IgD-negative memory B cell (primary cell): ENCODE measurements at regions not wholly inside any gene's neighbourhood (a gene's known extent, or its start where the extent isn't known, plus 50 kb on each side); places are given as distances from the start of the nearest gene placed in this dataset.

ENCODE experiments used
- H3K27ac Mint-ChIP-seq, 3 donors: one replicate each; pipeline ENCODE4 v1.8.0; 2020 to 2022; ENCODE audit warnings: mild to moderate bottlenecking in 3 of 3, mixed read lengths in 3 of 3, moderate library complexity in 1 of 3
- H3K27me3 Mint-ChIP-seq: one replicate; pipeline ENCODE4 v1.8.0; 2021; ENCODE audit warnings: mixed read lengths
- H3K36me3 Mint-ChIP-seq: one replicate; pipeline ENCODE4 v1.8.0; 2020; ENCODE audit warnings: mild to moderate bottlenecking, mixed read lengths
- H3K4me1 Mint-ChIP-seq, 3 donors: one replicate each; pipeline ENCODE4 v1.8.0; 2020 to 2022; ENCODE audit warnings: mixed read lengths in 3 of 3, mild to moderate bottlenecking in 1 of 3
- H3K4me3 Mint-ChIP-seq, 4 donors: one replicate each; pipeline ENCODE4 v1.8.0; 2020 to 2022; ENCODE audit warnings: mild to moderate bottlenecking in 4 of 4, mixed read lengths in 4 of 4, moderate library complexity in 3 of 4
- H3K9me3 Mint-ChIP-seq, 3 donors: one replicate each; pipeline ENCODE4 v1.8.0; 2020 to 2021; ENCODE audit warnings: mixed read lengths in 3 of 3, mild to moderate bottlenecking in 1 of 3

GRCh38 chr5:3276896-3277295, 318.7 kb upstream of the IRX1 start:
- Mint-ChIP-seq H3K36me3 (no peaks in the 10 kb centered on the region), H3K4me1 (peaks cover 0 to 1% (median 0%) of the 10 kb centered on the region in 3 donors), H3K27ac (no peak overlapping the region), H3K4me3 (no peak overlapping the region), H3K27me3 (no peaks in the 10 kb centered on the region), H3K9me3 (peaks cover 2 to 7% (median 4%) of the 10 kb centered on the region in 3 donors)

- H3K27me3 Mint-ChIP-seq, result no peaks in the 10 kb centered on the region
- no peak overlapping the region for H3K27ac Mint-ChIP-seq
- no peaks in the 10 kb centered on the region for H3K36me3 Mint-ChIP-seq
- H3K4me3 Mint-ChIP-seq, result no peak overlapping the region
- H3K9me3 Mint-ChIP-seq, result peaks cover 1 to 12% (median 2%) of the 10 kb centered on the region in 3 donors
- H3K4me1 Mint-ChIP-seq, result peaks cover 0 to 3% (median 0%) of the 10 kb centered on the region in 3 donors
These were observed 326.1 kb upstream of the IRX1 start for GRCh38 chr5:3269395-3270169.

GRCh38 chr5:3268760-3269330, 326.8 kb upstream of the IRX1 start:
- Mint-ChIP-seq H3K27me3 (no peaks in the 10 kb centered on the region), H3K36me3 (no peaks in the 10 kb centered on the region), H3K4me1 (peaks cover 0 to 1% (median 0%) of the 10 kb centered on the region in 3 donors), H3K9me3 (peaks cover 0 to 9% (median 2%) of the 10 kb centered on the region in 3 donors), H3K4me3 (no peak overlapping the region), H3K27ac (no peak overlapping the region)

GRCh38 chr5:3266861-3267260, 328.8 kb upstream of the IRX1 start:
- H3K4me1 Mint-ChIP-seq, result peaks cover 0 to 1% (median 0%) of the 10 kb centered on the region in 3 donors
- H3K9me3 Mint-ChIP-seq, result peaks cover 0 to 9% (median 4%) of the 10 kb centered on the region in 3 donors
- no peaks in the 10 kb centered on the region for H3K27me3 Mint-ChIP-seq
- H3K4me3 Mint-ChIP-seq, result no peak overlapping the region
- H3K36me3 Mint-ChIP-seq, result no peaks in the 10 kb centered on the region
- H3K27ac Mint-ChIP-seq, result no peak overlapping the region

- no peak overlapping the region for H3K27ac Mint-ChIP-seq
- H3K4me3 Mint-ChIP-seq, result no peak overlapping the region
- H3K4me1 Mint-ChIP-seq, result no peaks in the 10 kb centered on the region
- peaks cover 0 to 15% (median 6%) of the 10 kb centered on the region in 3 donors for H3K9me3 Mint-ChIP-seq
- H3K27me3 Mint-ChIP-seq, result no peaks in the 10 kb centered on the region
- no peaks in the 10 kb centered on the region for H3K36me3 Mint-ChIP-seq
These were observed 329.7 kb upstream of the IRX1 start for GRCh38 chr5:3265936-3266335.

GRCh38 chr5:3265131-3265885, 330.3 kb upstream of the IRX1 start:
- Mint-ChIP-seq H3K9me3 (peaks cover 0 to 16% (median 7%) of the 10 kb centered on the region in 3 donors), H3K27ac (no peak overlapping the region), H3K4me1 (no peaks in the 10 kb centered on the region), H3K4me3 (no peak overlapping the region), H3K36me3 (no peaks in the 10 kb centered on the region), H3K27me3 (no peaks in the 10 kb centered on the region)

GRCh38 chr5:3262451-3262850, 333.2 kb upstream of the IRX1 start:
- Mint-ChIP-seq H3K36me3 (no peaks in the 10 kb centered on the region), H3K27me3 (no peaks in the 10 kb centered on the region), H3K27ac (no peak overlapping the region)

GRCh38 chr5:3261081-3261480, 334.6 kb upstream of the IRX1 start:
- Mint-ChIP-seq H3K36me3 (no peaks in the 10 kb centered on the region), H3K4me3 (no peak overlapping the region), H3K9me3 (peaks cover 3 to 16% (median 5%) of the 10 kb centered on the region in 3 donors), H3K4me1 (no peaks in the 10 kb centered on the region), H3K27me3 (no peaks in the 10 kb centered on the region), H3K27ac (no peak overlapping the region)

More at GRCh38 chr5:3262451-3262850, 333.2 kb upstream of the IRX1 start:
- Mint-ChIP-seq H3K4me3 (peak overlapping the region in 1 of 4 donors; percentile 17), H3K4me1 (no peaks in the 10 kb centered on the region), H3K9me3 (peaks cover 3 to 16% (median 5%) of the 10 kb centered on the region in 3 donors)

- no peak overlapping the region for H3K4me3 Mint-ChIP-seq
These were observed 337.6 kb upstream of the IRX1 start for GRCh38 chr5:3258050-3258449.

GRCh38 chr5:3252235-3252634, 343.4 kb upstream of the IRX1 start:
- Mint-ChIP-seq H3K27ac (no peak overlapping the region), H3K36me3 (no peaks in the 10 kb centered on the region)

More at GRCh38 chr5:3258050-3258449, 337.6 kb upstream of the IRX1 start:
- H3K27me3 Mint-ChIP-seq, result no peaks in the 10 kb centered on the region
- no peak overlapping the region for H3K27ac Mint-ChIP-seq
- no peaks in the 10 kb centered on the region for H3K36me3 Mint-ChIP-seq
- H3K4me1 Mint-ChIP-seq, result no peaks in the 10 kb centered on the region
- peaks cover 3 to 7% (median 5%) of the 10 kb centered on the region in 3 donors for H3K9me3 Mint-ChIP-seq

GRCh38 chr5:3251784-3252183, 343.8 kb upstream of the IRX1 start:
- H3K27me3 Mint-ChIP-seq, result no peaks in the 10 kb centered on the region
- no peaks in the 10 kb centered on the region for H3K4me1 Mint-ChIP-seq
- peaks cover 2 to 6% (median 6%) of the 10 kb centered on the region in 3 donors for H3K9me3 Mint-ChIP-seq
- H3K36me3 Mint-ChIP-seq, result no peaks in the 10 kb centered on the region
- no peak overlapping the region for H3K4me3 Mint-ChIP-seq
- no peak overlapping the region for H3K27ac Mint-ChIP-seq

More at GRCh38 chr5:3252235-3252634, 343.4 kb upstream of the IRX1 start:
- no peaks in the 10 kb centered on the region for H3K4me1 Mint-ChIP-seq
- H3K27me3 Mint-ChIP-seq, result no peaks in the 10 kb centered on the region
- peaks cover 2 to 6% (median 4%) of the 10 kb centered on the region in 3 donors for H3K9me3 Mint-ChIP-seq
- no peak overlapping the region for H3K4me3 Mint-ChIP-seq

GRCh38 chr5:3249401-3249800, 346.2 kb upstream of the IRX1 start:
- no peaks in the 10 kb centered on the region for H3K36me3 Mint-ChIP-seq
- H3K27ac Mint-ChIP-seq, result no peak overlapping the region
- H3K4me3 Mint-ChIP-seq, result no peak overlapping the region
- H3K4me1 Mint-ChIP-seq, result no peaks in the 10 kb centered on the region
- no peaks in the 10 kb centered on the region for H3K27me3 Mint-ChIP-seq
- H3K9me3 Mint-ChIP-seq, result peaks cover 2 to 16% (median 6%) of the 10 kb centered on the region in 3 donors

GRCh38 chr5:3237276-3237868, 358.3 kb upstream of the IRX1 start:
- H3K9me3 Mint-ChIP-seq, result peaks cover 2 to 10% (median 7%) of the 10 kb centered on the region in 3 donors
- H3K36me3 Mint-ChIP-seq, result no peaks in the 10 kb centered on the region
- no peaks in the 10 kb centered on the region for H3K4me1 Mint-ChIP-seq
- H3K27me3 Mint-ChIP-seq, result no peaks in the 10 kb centered on the region
- peak overlapping the region in 1 of 3 donors; percentile 13 for H3K27ac Mint-ChIP-seq
- H3K4me3 Mint-ChIP-seq, result no peak overlapping the region

- Mint-ChIP-seq H3K27ac (no peak overlapping the region), H3K4me1 (no peaks in the 10 kb centered on the region), H3K9me3 (peaks cover 2 to 9% (median 5%) of the 10 kb centered on the region in 3 donors), H3K36me3 (no peaks in the 10 kb centered on the region), H3K27me3 (no peaks in the 10 kb centered on the region), H3K4me3 (no peak overlapping the region)
These were observed 361.1 kb upstream of the IRX1 start for GRCh38 chr5:3234566-3234965.

- H3K9me3 Mint-ChIP-seq, result peaks cover 3 to 23% (median 8%) of the 10 kb centered on the region in 3 donors
- H3K36me3 Mint-ChIP-seq, result no peaks in the 10 kb centered on the region
- no peaks in the 10 kb centered on the region for H3K27me3 Mint-ChIP-seq
- H3K4me3 Mint-ChIP-seq, result no peak overlapping the region
- no peaks in the 10 kb centered on the region for H3K4me1 Mint-ChIP-seq
- no peak overlapping the region for H3K27ac Mint-ChIP-seq
These were observed 364.7 kb upstream of the IRX1 start for GRCh38 chr5:3230941-3231340.
